NCI-H345 (cell line): ENCODE measurements at regions not wholly inside any gene's neighbourhood (a gene's known extent, or its start where the extent isn't known, plus 50 kb on each side); places are given as distances from the start of the nearest gene placed in this dataset.
"Not testable (repeated sequence)": the region's sequence is repeated elsewhere in the genome, so short reads cannot be mapped to it uniquely, and the experiment has no call there.

ENCODE experiments used
- DNase-seq: peaks from one replicate; lab custom pipeline; 2025; lab: John Stamatoyannopoulos, UW

DNA sequence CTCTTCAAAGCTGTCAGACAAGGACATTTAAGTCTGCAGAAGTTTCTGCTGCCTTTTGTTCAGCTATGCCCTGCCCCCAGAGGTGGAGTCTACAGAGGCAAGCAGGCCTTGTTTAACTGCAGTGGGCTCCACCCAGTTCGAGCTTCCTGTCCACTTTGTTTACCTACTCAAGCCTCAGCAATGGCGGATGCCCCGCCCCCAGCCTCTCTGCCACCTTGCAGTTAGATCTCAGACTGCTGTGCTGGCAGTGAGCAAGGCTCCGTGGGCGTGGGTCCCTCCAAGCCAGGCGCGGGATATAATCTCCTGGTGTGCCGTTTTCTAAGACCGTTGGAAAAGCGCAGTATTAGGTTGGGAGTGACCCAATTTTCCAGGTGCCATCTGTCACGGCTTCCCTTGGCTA is 144.5 kb upstream of the GOT2 start:
- DNase-seq: not testable (repeated sequence)

DNA sequence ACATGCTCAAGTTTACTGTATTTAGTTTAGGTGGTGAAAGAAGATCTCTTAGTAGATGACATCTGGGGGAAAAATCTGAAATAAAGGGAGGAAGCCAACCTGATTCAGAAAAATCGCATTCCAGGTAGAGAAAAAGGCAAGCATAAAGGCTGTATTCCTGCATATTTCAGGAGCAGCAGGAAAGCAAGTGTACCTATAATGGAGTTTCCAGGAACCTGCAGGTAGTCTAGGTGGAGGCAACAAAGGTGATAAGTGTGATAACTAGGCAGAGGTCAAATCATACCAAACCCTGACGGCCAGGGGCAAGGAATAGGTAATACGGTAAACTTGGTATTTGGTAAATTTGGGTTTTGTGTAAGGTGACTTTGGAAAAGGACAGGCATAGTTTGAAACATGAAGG is 132.8 kb upstream of the GOT2 start:
- DNase-seq: no peak

DNA sequence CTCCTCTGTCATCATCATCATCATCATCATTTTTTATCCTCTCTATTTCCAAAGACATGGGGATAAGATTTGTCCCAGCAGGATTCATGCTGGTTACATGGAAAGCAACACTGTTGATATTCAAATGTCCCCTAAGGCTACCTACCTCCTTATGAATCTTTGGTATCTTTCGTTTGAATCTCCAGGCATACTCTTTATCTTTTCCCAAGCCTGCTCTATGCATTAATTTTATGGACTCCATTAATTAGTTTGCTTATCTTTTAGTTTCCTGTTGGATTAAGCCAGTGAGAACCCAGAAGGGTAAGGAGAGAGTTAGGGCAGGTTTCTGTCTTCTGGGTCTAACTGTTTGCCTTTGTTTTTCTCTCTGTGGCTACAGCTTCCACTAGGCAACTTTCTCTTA is 129.6 kb upstream of the GOT2 start:
- no peak for DNase-seq

DNA sequence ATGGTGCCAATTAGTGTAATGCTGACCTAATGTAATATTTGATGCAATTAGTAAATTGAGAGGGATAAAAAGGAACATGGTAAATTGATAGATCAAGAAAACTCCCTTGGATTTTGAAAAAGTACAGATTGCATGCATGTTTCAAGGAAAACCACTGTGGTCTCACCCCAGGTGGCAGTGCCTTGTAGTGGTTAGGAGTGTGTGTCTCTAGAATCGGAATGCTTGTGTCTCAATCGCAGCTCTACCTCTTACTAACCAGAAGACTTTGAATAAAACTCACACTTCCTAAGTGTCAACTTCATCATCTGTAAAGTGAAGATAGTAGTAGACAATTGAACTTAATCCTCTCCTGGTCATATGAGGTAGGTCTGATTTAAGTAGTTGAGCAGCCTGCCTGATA is 128.9 kb upstream of the GOT2 start:
- no peak for DNase-seq

DNA sequence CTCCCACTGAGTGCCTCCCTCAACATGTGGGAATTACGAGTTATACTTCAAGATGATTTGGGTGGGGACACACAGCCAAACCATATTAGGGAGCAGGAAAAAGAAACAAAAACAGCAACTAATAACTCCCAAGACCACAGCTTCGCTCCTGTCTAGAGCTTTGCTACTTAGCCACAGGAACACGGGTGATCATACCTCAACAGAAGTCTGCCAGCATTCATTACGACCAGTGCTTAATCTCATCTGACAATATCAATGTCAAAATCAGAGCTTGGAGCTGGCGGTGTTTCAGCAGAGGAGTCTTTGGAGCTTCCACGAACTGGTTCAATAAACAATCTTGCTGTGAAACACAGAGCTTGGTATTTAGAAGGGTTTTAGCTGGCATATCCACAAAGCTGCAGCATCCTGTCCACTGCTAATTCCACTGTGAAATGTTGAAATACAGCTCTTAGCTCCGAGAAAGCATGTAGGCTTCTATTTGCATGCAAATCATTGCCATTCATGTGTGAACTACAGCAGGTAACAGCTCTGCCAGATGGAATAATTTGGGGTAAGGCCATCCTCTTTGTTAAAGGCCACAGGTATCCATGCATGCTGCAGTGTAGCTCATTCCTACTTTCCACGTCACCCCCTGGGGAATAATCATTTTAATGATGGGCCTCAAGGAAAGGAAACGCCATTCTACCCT is 128.4 kb upstream of the GOT2 start:
- no peak for DNase-seq

DNA sequence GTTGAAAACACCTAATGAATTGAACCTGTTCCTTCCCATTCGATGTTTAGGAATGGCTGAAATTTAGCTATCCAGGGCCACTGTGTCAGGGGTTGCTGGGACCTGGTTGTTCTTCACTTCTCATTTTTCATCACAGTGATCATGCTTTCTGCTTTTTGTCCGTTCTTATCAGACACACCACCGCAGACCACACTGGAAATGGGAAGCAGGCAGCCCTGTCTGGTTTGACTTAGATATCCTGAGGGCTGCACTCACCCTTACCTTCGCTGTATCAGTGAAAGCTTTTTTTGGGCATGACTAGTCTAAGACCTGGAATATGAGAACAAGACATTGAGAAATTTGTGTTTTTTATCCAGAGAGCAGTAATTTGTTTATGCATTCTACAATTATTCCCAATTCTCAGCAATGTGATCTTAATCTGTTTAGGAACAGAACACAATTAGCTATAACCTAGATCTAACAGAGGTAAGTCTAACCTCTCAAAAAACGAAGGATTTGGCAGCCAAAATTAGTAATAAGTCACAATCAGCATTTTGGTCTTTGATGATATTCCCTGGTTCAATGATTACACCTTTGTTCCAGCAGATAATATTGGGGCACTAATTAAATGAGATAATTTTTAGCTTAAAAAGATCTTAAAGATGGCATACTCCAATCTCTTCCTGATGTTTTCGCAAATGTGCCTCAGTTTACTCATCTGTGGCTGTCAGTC is 126.0 kb upstream of the GOT2 start:
- DNase-seq: no peak

DNA sequence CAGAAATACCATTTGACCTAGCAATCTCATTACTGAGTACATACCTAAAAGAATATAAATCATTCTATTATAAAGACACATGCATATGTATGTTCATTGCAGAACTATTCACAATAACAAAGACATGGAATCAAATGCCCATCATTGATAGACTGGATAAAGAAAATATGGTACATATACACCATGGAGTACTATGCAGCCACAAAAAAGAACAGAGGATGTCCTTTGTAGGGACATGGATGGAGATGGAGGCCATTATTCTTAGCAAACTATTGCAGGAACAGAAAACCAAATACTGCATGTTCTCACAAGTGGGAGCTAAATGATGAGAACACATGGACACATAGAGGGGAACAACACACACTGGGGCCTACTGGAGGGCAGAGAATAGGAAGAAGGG is 124.5 kb upstream of the GOT2 start:
- DNase-seq: not testable (repeated sequence)

DNA sequence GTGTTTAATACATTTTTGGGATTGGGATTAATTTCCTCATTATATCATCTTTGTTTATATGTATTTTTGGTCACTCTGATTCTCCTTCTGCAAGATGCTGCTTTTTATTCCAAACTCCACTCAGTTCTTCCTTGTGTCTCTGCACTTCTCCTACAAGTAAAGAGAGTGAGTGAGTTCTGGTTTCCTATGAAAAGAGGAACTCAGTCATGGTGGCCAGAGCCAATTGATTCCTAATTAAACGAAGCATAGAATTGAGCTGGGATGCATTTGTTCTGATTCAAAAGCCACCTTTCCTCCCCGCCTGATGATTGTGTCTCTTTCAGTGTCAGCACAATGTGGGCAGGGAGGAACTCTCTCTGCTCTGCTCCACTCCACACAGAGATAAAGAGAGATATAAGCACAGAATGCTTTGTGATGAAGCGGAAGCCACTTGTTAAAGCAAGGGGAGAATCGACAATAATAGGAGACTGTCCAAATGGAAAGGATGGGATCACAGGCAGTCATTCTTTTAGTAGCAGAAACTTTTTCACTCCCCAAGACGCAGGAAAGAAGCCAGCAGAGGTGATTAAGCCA is 121.3 kb upstream of the GOT2 start:
- no peak for DNase-seq

DNA sequence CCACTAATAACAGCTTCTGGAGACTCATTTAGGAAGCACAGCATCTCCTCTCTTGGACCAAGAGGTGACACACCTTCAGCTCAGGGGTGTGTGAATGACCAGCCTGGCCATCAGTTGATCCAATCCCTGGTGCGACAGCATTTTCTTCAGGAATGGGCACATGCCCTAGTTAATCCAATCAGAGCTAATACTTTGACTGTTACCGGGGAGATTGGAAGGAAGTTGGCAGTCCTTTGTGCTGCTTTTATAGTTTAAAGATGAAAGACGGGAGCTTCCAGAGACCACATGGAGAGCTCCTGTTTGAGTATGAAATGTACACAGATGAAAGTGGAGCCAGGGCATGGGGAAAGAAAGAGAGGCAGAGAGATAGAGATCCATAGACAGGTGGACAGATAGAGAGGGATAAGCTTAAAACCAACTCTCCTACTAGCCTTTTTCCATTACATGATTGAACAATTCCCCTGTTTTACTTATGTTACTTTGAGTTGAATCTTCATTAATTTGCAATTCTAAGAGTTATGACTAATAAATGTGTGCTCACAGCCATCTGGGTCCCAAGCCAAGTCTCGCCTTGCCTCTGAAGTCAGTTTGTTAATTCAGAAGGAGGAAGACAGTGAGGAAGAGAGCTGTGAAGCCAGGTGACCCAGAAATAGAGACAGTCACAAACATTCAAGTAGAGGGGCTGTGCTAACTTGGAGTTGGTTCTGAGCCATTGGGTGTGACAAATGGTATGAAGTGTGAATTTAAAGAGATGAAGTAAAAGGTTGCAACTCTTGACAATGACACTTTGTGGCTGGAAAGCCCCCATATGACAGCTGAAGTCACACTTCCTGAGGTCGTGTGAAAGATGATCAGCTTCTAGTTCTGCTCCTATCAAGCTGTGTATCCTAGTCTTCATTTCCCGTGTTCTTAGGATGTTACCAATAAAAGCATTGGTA is 120.0 kb upstream of the GOT2 start:
- DNase-seq: no peak

DNA sequence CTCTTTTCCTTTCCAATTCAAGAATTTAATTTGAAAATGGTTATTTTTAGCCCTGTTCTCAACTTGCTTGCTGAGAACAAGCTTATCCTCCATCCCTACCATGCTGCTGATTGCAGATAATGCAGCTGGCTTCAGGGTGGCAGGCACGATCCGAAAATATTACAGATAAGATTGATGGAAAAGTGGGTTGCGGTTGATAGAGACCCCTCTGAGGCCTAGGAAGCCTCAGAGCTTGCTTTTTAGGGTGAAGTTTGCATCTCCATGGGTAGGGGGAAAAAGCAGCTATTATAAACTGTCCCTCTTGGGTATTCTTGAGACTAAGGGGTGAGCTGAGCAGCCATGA is 116.5 kb upstream of the GOT2 start:
- no peak for DNase-seq

DNA sequence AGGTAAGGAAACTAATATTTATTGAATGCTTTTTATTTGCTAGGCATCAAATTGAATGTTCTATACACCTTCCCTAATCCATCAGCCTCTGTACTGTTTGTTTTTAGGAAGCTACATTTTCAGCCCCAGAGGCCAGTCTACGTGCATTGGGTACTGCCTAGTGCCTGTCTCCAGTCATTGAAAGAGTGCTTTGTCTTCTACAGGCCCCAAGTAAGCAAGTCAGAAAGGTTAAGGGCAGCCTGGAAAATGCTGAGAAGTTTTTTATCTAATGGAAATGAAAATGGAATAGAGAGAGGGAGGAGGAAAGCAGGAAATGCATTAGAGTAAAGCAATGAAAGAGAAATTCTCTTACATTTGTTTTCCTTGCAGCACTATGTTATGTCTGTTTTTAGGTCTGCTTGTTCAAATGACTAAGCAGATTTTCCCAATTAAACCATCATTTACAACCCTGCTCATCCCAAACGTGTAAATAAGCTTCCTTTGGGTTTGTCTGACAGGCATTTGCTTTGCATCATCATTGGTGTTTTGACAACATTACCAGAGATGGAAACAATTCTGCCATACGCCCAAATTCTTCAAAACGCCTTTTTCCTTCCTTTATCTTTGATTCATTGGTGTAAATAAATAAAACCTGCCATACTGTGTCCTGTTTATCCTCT is 116.0 kb upstream of the GOT2 start:
- DNase-seq: no peak

DNA sequence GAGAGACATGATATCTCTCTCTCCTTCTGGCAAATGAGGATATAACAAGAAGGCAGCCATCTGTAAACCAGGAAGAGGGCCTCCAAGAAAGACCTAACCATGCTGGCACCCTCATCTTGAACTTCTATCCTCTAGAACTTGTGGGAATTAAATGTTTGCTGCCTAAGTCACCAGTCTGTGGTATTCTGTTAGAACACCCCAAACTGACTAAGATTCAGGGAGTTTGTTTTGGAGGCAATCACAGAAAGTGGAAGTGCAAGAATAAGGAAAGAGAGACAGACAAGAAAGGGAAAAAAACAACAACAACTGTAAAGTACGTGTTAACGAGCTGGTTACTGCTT is 114.5 kb upstream of the GOT2 start:
- no peak for DNase-seq

DNA sequence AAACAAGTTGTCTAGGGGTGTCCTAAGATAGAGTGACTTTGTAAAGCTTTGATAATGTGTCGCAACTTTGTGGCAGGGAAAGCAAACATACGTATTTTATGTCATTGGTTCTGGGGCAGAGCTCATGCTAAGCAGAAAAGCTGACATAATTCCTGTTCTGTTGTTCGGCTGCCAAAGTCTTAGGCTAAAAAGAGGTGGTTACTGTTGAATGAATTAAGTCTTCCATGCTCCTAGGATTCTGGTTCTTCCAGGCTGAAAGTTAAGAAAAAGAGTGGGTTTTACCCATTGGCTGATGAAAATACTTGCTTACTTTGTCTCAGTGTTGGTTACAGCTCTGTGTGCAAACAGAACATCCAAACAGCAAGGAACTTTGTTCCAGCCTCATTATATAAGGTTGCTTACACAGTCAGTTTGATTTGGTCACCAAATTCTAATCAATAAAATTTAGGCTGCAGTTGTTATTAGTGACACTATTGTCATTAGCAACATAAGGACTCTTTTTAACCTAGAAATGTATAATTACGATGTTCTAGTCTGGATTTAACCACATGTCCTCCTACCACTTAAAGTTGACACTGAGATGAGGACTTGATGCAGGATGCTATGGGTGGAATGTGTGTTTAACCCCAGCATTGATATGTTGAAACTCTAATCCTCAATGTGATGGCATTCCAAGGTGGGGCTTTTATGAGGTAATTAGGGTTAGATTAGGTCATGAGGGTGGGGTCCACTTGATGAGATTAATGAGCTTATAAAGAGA is 114.0 kb upstream of the GOT2 start:
- no peak for DNase-seq

DNA sequence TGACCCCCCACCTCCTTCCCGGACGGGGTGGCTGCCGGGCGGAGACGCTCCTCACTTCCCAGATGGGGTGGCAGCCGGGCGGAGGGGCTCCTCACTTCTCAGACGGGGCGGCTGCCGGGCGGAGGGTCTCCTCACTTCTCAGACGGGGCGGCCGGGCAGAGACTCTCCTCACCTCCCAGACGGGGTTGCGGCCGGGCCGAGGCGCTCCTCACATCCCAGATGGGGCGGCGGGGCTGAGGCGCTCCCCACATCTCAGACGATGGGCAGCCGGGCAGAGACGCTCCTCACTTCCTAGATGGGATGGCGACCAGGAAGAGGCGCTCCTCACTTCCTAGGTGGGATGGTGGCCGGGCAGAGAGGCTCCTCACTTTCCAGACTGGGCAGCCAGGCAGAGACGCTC is 112.1 kb upstream of the GOT2 start:
- not testable (repeated sequence) for DNase-seq

DNA sequence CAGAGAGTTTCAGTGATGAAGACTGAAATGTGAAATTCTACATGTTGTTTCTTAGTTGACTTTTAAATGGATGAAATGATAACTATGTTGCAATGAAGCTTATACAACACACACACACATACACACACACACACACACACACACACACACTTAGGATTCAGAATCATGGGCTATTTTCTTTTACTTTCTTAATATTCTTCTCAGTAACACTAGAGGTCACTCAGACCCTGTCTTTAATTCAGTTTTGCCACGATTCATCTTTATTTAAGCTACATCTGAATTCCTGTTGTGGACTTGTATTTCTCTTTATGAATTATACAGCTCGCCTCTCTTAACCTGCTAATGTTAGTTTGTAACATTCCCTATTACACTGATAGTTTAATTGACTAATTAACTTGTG is 109.6 kb upstream of the GOT2 start:
- no peak for DNase-seq

DNA sequence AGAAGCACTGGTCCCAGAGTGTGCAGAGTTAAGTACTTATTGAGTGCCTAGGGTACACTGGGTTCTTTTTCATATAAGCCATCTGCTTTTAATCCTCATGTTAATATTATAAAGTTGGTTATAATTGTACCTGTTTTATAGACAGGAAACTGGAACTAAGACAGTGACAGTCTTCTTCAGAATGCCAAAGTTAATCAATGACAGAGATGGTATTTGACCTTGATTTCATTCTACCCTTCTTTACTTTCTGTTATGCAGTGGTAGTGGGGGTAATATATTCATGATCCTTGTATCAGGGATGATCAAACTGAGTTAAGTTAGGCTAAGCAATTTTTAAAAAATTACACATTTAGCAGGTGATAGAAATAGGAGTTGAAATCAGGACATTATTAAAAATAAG is 108.6 kb upstream of the GOT2 start:
- no peak for DNase-seq

DNA sequence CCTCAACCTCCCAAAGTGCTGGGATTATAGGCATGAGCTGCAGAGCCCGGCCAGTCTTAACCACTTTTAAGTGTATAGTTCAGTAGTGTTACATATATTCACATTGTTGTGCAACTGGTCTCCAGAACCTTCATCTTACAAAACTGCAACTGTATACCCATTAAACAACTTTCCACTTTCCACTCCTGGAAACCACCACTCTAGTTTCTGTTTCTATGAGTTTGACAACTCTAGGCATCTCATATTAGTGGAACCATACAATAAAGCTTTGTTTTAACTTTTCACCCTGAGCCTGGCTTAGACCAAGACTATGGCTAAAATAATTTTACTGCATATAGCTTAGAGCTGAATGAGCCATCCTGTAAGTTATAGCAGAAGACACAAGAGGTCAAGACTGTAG is 108.0 kb upstream of the GOT2 start:
- DNase-seq: no peak

DNA sequence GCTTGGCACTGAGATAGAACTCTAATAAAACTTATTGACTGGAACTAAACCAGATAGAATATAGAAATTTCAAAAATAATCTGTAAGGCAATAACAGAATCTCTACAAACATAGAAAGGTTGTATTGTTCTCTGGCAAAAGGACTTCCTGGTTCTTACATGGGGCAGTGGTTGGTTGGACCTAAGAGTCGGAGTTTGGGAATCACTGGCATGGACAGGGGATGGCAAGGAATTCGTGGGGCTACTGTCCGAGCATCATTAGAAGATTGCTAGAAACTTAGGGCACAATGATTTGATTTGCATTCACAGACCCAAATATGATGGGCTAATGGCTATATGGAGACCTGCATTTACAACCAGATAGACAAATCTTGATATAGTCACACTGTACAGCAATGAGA is 103.8 kb upstream of the GOT2 start:
- DNase-seq: no peak

DNA sequence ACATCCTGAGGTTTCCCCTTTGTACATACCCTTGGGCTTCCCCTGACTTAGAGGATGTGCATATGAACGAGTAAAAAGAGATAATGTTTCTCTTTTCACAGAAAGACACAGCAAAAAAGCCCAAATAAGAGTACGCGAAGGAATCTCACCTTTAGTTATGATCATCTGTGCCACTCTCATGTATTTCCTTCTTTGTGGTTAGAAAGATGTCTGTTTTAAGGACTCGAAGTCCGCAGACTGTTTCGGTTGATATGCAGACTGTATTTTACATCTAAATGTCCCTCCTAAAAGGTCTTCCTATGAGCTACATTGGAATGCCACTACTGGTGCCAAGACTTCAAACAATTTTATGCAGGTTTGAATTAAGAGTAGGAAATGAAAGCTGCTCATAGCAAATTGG is 102.3 kb upstream of the GOT2 start:
- DNase-seq: no peak

DNA sequence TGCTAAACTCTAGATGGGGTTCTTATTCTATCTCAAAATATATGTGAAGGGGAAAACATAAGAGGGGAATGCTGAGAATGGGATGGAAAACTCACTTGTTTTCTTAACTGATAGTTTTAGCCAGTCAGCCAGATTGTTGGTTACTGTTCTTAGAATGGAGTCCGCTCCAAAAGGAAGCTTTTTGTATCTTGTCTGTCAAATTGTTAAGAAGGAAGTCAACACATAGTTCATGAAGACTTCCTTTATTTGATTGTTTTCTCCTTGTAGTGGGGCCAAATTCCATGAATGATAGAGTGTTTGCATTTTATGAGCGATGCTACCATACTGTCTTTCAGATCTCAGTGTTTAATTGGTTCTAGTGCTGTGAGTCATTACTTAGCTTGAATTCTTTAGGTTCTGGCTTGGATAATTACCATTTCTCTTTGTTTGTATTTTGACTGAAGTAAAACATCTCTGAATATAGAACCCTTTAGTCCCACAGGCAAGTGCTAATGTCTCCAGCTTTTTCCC is 98.3 kb upstream of the GOT2 start:
- no peak for DNase-seq

DNA sequence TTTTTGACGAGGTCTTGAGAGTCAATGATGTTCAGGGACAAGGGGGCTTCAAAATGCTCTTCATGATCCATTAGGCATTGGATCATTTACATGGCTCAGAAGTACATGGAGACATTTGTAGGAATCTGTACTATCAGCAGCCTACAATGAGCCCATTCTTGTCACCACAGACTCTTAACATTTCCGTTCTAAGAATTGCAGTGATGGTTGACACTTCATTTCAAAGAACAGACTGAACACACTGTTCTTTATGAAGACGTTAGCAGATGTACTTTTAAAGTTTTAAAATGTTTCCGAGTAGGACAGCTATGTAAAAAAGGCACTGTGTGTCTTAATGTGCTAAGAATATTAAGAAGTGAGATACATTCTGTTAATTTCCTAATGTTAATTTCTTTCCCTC is 97.3 kb upstream of the GOT2 start:
- no peak for DNase-seq
